DOHH2 (cell line): ENCODE measurements at regions not wholly inside any gene's neighbourhood (a gene's known extent, or its start where the extent isn't known, plus 50 kb on each side); places are given as distances from the start of the nearest gene placed in this dataset.

Experiments
- H3F3A ChIP-seq: fragments of 200-600 bp; sonication (generic), shearing (Covaris generic); 2 replicates; pipeline ENCODE4 v1.6.0; 2016; ENCODE audit warnings: antibody characterized with exemption, mild to moderate bottlenecking; ENCODE audit not compliant: control insufficient read depth, insufficient read depth
- H3K27ac ChIP-seq: fragments of 200-600 bp; sonication (generic); 2 replicates; pipeline ENCODE4 v1.5.1; 2014; ENCODE audit warnings: low read depth, mild to moderate bottlenecking, low read length, moderate library complexity
- H3K27me3 ChIP-seq: fragments of 200-600 bp; sonication (generic); 2 replicates; pipeline ENCODE4 v1.6.1; 2014; ENCODE audit warnings: mild to moderate bottlenecking, low read length, mixed read lengths; ENCODE audit not compliant: control insufficient read depth
- H3K36me3 ChIP-seq: fragments of 200-600 bp; sonication (generic); 2 replicates; pipeline ENCODE4 v1.6.1; 2014; ENCODE audit warnings: mild to moderate bottlenecking, low read length, moderate library complexity, mixed read lengths; ENCODE audit not compliant: control insufficient read depth
- H3K4me1 ChIP-seq: fragments of 200-600 bp; sonication (generic); 2 replicates; pipeline ENCODE4 v1.6.1; 2014; ENCODE audit warnings: mild to moderate bottlenecking, low read length, mixed read lengths; ENCODE audit not compliant: control insufficient read depth
- H3K4me2 ChIP-seq: fragments of 200-600 bp; sonication (generic); 2 replicates; pipeline ENCODE4 v1.6.0; 2014; ENCODE audit warnings: mild to moderate bottlenecking, low read length, moderate library complexity
- H3K4me3 ChIP-seq: fragments of 200-600 bp; sonication (generic); 2 replicates; pipeline ENCODE4 v1.5.1; 2014; ENCODE audit warnings: mild to moderate bottlenecking, low read length, mixed read lengths
- H3K79me2 ChIP-seq: fragments of 200-600 bp; sonication (generic); 2 replicates; pipeline ENCODE4 v1.6.1; 2014; ENCODE audit warnings: mild to moderate bottlenecking, low read length, mixed read lengths; ENCODE audit not compliant: control insufficient read depth
- H3K9me2 ChIP-seq: fragments of 200-600 bp; sonication (generic); replicated peaks from 2 replicates; pipeline ENCODE4 v1.6.1; 2014; ENCODE audit warnings: mild to moderate bottlenecking, low read length, mixed read lengths; ENCODE audit not compliant: control insufficient read depth
- H3K9me3 ChIP-seq: fragments of 200-600 bp; sonication (generic); 2 replicates; pipeline ENCODE4 v1.6.1; 2014; ENCODE audit warnings: antibody characterized with exemption, low read length, mixed read lengths; ENCODE audit not compliant: control insufficient read depth, insufficient read depth
- H4K20me1 ChIP-seq: fragments of 200-600 bp; sonication (generic); 2 replicates; pipeline ENCODE4 v1.6.0; 2014; ENCODE audit warnings: low read depth, mild to moderate bottlenecking, antibody characterized with exemption, low read length, moderate library complexity; ENCODE audit not compliant: control insufficient read depth, insufficient read depth
- EZH2phosphoT487 ChIP-seq: fragments of 200-600 bp; sonication (generic); IDR thresholded peaks from 2 replicates; pipeline ENCODE4 v1.6.1; 2017; ENCODE audit warnings: borderline replicate concordance, mild to moderate bottlenecking, antibody characterized with exemption, low read length, moderate library complexity, mixed read lengths
- TF ChIP-seq, protein P1 (sequence below): fragments of 200-600 bp; sonication (generic); IDR thresholded peaks from one replicate; pipeline ENCODE4 v1.5.1; 2014; ENCODE audit warnings: antibody characterized with exemption, mild to moderate bottlenecking, low read depth, low read length; ENCODE audit not compliant: poor library complexity, severe bottlenecking

DNA sequence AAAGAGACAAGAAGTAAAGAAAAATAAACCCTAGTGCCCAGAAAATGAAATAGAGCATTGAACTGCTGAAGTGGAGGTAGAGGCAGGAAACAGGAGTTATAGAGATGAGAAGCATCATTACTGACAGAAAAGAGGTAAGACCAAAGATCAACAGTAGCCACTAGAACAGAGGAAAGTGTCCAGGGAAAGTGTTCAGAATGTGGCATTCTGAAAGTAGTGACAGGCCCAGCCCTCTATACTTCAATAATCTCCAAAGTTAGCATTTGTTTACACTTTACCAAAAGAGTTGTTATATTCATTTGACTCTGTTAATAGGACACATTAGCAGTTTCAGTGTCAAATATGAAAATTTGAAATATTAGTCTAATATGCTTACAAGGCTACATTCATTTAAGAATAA lies 727.1 kb upstream of the NECTIN3 start:
- H3F3A ChIP-seq, result no peaks in the 10 kb centered on the region
- no peaks in the 10 kb centered on the region for H3K27me3 ChIP-seq
- H3K36me3 ChIP-seq, result no peaks in the 10 kb centered on the region
- TF ChIP-seq, protein P1, sequence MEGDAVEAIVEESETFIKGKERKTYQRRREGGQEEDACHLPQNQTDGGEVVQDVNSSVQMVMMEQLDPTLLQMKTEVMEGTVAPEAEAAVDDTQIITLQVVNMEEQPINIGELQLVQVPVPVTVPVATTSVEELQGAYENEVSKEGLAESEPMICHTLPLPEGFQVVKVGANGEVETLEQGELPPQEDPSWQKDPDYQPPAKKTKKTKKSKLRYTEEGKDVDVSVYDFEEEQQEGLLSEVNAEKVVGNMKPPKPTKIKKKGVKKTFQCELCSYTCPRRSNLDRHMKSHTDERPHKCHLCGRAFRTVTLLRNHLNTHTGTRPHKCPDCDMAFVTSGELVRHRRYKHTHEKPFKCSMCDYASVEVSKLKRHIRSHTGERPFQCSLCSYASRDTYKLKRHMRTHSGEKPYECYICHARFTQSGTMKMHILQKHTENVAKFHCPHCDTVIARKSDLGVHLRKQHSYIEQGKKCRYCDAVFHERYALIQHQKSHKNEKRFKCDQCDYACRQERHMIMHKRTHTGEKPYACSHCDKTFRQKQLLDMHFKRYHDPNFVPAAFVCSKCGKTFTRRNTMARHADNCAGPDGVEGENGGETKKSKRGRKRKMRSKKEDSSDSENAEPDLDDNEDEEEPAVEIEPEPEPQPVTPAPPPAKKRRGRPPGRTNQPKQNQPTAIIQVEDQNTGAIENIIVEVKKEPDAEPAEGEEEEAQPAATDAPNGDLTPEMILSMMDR, result no peak
- H3K4me2 ChIP-seq, result no peak overlapping the region
- H3K9me3 ChIP-seq, result no peaks in the 10 kb centered on the region
- no peaks in the 10 kb centered on the region for H3K9me2 ChIP-seq
- H4K20me1 ChIP-seq, result no peaks in the 10 kb centered on the region
- no peaks in the 10 kb centered on the region for H3K4me1 ChIP-seq
- H3K79me2 ChIP-seq, result no peaks in the 10 kb centered on the region
- no peak overlapping the region for H3K4me3 ChIP-seq
- H3K27ac ChIP-seq, result no peak overlapping the region

DNA sequence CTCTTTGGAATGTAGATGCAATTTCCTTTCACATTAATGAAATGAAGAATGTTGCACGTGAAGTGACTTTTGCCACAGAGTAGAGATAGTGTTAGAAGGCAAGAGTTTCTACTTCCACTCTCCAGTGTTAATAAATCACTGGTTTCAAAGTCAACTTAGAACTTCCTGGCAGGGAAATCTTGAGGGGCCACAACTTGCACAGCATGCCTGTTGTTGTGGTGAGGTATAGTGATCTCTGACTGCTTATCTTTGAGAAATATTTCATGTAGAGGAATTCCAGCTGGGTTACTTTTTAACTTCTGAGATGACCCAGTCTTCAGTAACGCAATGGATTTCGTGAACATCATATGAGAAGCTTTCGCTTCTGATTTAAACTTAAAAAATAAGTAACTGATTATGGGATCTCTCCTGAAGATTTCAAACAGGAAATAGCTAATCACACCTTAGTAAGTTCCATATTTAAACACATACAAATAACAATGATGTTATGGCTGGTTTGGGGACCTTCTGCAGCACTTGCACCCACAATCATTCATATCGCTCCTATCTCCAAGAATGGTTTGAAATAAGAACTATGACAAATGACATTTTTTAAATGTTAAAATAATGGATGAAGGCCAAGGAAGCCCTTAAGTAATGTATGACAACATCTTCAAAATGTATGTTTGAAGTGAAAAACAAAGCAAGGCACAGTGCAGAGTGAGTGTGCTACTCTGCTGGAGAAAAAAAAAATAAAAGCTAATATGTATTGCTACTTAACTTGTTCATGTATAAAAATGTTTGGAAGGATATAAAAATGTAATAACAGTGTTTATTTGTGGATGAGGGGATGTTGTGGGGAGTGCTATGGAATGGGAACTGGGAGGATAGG lies 726.5 kb upstream of the NECTIN3 start:
- Histone ChIP-seq H3F3A (no peaks in the 10 kb centered on the region), H3K4me3 (no peak overlapping the region), H4K20me1 (no peaks in the 10 kb centered on the region), H3K4me2 (no peak overlapping the region), H3K4me1 (no peaks in the 10 kb centered on the region), H3K9me2 (no peaks in the 10 kb centered on the region), H3K27me3 (no peaks in the 10 kb centered on the region), H3K36me3 (no peaks in the 10 kb centered on the region), H3K27ac (no peak overlapping the region), H3K79me2 (no peaks in the 10 kb centered on the region), H3K9me3 (no peaks in the 10 kb centered on the region)
- no peak for TF ChIP-seq EZH2phosphoT487
- TF ChIP-seq, protein P1, result no peak

DNA sequence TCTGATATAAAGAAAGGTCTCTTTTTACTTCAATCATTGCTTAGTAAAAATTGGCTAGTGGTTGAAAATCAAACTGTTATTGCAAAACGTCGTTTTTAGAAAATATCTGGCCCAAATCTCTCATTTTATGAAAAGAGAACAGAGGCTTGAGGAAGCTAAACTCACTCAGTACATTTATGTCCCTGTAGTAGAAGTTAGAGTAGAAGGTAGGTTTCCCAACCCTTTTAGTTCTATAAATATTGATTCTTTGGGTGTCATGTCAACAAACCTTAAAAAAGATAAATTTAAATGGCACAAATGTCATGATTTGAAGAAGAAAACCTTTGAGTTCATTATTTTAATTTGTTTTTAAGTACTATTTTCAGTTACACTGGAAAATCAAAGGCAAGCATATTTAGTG lies 722.3 kb upstream of the NECTIN3 start:
- Histone ChIP-seq H3K79me2 (no peaks in the 10 kb centered on the region), H3K4me2 (no peak overlapping the region), H3K36me3 (no peaks in the 10 kb centered on the region), H3K9me3 (no peaks in the 10 kb centered on the region), H3K27ac (no peak overlapping the region), H3F3A (no peaks in the 10 kb centered on the region), H3K4me3 (no peak overlapping the region), H3K9me2 (no peaks in the 10 kb centered on the region), H4K20me1 (no peaks in the 10 kb centered on the region), H3K4me1 (no peaks in the 10 kb centered on the region), H3K27me3 (no peaks in the 10 kb centered on the region)
- TF ChIP-seq, protein P1, result no peak
- no peak for TF ChIP-seq EZH2phosphoT487
